HG03060 (cell line): ENCODE measurements at regions not wholly inside any gene's neighbourhood (a gene's known extent, or its start where the extent isn't known, plus 50 kb on each side); places are given as distances from the start of the nearest gene placed in this dataset.

Experiments
- ATAC-seq: cut with Tn5 transposase; IDR thresholded peaks from one replicate; pipeline ENCODE4 v1.9.1; 2021; ENCODE audit warnings: low read depth, moderate number of reproducible peaks; ENCODE audit not compliant: unreplicated experiment

- ATAC-seq: no peak
Measured at GRCh38 chr2:216922175-216922780, 62.4 kb upstream of the TNP1 start.

DNA sequence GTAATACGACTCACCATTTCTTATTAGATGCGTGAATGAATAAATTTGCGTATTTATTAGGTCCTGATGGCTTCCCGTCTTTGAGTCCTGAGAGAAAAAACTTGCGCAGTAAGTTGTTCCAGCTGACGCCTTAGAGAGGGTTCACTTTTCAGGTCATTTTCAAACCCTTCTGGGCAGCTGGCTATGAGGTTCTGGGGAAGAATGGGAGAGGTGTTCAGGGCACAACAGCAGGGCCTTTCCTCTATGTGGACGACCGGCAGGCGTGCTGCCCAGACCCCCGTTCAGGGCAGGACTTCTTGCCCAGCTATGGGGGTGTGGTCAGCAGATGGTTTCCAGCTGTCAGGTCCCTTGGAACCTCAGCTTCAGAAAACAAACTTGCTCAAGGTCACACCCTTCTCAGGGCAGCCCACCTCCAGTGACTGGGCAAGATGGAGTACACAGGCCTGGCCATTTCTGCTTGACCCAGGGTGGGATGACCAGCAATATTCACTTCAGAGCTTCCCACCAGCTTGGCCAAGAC is 61.1 kb upstream of the TNP1 start:
- ATAC-seq: no peak

DNA sequence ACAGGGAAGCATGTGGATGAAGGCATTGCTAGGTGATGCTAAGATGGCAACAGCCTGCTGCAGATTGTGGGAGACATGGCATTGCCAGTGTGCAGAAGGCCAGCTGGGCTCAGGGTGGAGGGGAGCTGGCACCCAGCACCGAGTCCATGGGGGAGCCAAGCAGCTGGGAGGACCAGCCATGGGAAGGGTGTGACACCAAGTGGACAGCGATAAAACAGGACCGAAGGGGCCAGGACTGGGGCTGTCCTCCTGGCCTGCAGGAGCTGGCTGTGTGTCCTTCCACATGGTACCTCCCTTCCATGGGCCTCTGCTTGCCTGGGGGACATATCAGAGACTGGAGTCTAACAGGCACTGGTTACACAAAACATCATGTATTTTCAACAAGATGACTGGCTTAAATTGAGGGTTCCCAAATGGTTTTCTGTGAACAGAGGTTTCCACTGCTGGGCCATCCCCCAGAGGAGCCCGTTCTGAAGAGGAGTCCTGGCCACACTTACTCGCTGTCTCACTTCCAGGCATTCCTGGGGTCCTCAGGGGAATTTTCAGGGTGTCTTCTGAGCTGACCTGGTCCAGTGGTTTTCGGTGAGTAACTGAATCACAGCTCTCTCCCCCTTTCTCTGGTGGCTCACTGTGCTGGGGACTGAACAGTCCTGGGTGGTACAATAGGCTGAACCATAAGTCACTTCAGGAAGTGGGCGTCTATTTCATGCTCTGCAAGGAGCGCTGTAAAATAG is 60.4 kb upstream of the TNP1 start:
- ATAC-seq: no peak

- ATAC-seq: no peak
Measured at GRCh38 chr2:216918088-216918680, 58.3 kb upstream of the TNP1 start.

DNA sequence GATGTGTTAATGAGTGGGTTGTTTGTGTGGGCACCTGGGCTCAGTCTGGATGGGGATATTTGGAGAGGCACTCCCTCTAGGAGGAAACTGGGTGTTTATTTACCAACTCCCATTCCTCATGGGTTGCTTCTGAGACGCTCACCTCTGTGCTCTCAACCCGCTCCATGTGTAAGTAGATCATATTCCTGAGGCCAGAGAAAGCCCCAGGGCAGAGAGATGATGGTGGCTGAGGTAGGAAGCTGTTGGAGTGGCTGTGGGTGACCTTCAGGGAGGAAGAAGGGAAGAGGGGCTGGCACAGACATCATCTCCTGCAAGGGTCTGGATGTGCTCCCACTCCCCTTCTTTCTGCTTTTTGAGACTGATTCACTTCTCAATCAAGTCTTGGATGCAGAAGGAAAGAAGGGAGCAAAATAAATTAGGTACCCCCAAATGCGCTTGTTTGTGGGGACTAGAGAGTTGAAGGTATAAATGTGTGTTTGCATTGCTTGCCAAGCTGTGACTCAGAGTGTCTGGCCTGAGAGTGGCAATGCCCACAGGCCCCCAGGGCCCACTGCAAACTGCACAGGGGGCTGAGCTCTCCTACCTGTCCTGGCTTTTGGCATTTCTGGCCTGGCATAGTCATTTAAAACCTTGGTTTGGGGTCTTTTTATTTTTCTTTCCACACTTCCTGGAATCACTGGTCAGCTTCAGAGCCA is 57.2 kb upstream of the TNP1 start:
- no peak for ATAC-seq

GRCh38 chr2:216915557-216916150 is 55.8 kb upstream of the TNP1 start:
- no peak for ATAC-seq

GRCh38 chr2:216914491-216914890 is 54.6 kb upstream of the TNP1 start:
- ATAC-seq: no peak

- no peak for ATAC-seq
Measured at GRCh38 chr2:216911886-216912285, 52.0 kb upstream of the TNP1 start.

DNA sequence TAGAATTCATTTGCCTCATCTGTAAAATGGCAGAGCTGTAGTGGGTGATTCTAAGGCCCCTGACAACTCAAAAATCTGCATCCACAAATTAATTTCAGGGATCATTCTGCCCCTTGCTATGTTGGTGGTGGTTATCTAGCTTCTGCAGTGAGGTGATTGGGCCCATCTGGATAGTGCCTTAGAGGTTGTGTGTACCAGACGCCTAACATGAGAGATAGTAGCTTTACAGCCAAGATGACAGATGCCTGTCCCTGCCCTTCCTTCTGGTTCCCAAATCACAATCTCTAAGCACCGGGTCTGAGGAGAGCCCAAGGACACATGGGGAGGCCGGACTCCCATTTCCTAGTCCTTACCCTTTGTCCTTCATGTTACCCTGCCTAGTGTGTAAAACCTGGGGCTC is 51.1 kb upstream of the TNP1 start:
- ATAC-seq: no peak

DNA sequence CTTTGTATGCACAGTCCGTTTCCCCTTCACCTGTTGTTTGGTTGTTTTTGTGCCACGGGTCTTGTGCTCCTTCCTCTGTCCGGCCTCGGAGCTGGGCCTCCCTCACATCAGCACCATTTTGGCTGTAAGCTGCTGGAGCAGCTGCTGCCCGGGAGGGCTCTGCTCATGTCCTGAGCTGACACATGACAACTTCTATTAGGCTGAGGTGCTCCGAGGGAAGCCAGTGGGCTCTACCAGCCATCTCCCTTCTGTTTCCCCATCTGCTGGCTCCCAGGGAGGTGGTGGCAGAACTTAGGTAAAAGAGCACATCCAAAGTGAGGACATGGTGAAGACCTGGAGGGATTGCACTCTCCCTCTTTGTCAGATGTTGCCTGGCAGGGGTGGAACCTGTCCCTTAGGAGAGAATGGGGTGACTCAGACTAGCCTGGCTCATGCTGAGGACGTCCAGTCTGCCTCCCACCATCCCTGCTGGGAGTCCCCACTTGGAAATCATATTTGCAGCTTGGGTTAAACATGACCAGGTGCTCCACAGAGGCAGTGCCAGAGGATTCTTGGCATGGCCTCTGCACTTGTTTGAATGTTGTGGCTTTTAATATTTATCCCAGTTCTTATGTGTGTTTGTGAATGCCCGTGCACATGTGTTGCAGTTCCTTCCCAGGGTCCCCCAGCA is 49.8 kb upstream of the TNP1 start:
- ATAC-seq: no peak
